ENCODE measurements at regions not wholly inside any gene's neighbourhood (a gene's known extent, or its start where the extent isn't known, plus 50 kb on each side); places are given as distances from the start of the nearest gene placed in this dataset.
"Not testable (repeated sequence)": the region's sequence is repeated elsewhere in the genome, so short reads cannot be mapped to it uniquely, and the experiment has no call there.

GRCh38 chr4:9544851-9545250 is 100.6 kb downstream of the DEFB131A start:
- H3K4me1 ChIP-seq; FAIRE-seq; H3K27me3 ChIP-seq; ATAC-seq; H3K27ac ChIP-seq; DNase-seq; H3K4me3 ChIP-seq; intact Hi-C loops (cut with DNase I); H3K9me3 ChIP-seq; H3K36me3 ChIP-seq: not testable (repeated sequence)
- 67 to 83% methylated on average over 2 of the region's 2 CpGs for WGBS, 2 donors

GRCh38 chr4:9547470-9547869 is 103.3 kb downstream of the DEFB131A start:
- FAIRE-seq; ATAC-seq; intact Hi-C loops (cut with DNase I): not testable (repeated sequence)

GRCh38 chr4:9556076-9556475 is 111.9 kb downstream of the DEFB131A start:
- H3K4me3 ChIP-seq; DNase-seq; FAIRE-seq; ATAC-seq; H3K27ac ChIP-seq; intact Hi-C loops (cut with DNase I); H3K27me3 ChIP-seq; H3K4me1 ChIP-seq; H3K36me3 ChIP-seq; H3K9me3 ChIP-seq: not testable (repeated sequence)
- 51 to 69% methylated on average over 6 of the region's 6 CpGs for WGBS, 2 donors

More at GRCh38 chr4:9547470-9547869, 103.3 kb downstream of the DEFB131A start:
- not testable (repeated sequence) for H3K27ac ChIP-seq, H3K4me1 ChIP-seq, DNase-seq, H3K4me3 ChIP-seq, H3K9me3 ChIP-seq, H3K27me3 ChIP-seq, H3K36me3 ChIP-seq
- 47 to 55% methylated on average over 6 of the region's 6 CpGs for WGBS, 2 donors

- not testable (repeated sequence) for FAIRE-seq
- WGBS, 2 donors = 36 to 48% methylated on average over 3 of the region's 3 CpGs
Observed at GRCh38 chr4:9577869-9578268, 133.7 kb downstream of the DEFB131A start.

GRCh38 chr4:9582880-9583279 is 138.7 kb downstream of the DEFB131A start:
- intact Hi-C loops (cut with DNase I); ATAC-seq; H3K36me3 ChIP-seq; DNase-seq; H3K9me3 ChIP-seq; H3K4me3 ChIP-seq; H3K4me1 ChIP-seq; H3K27me3 ChIP-seq; H3K27ac ChIP-seq; FAIRE-seq: not testable (repeated sequence)
- WGBS, 2 donors = 16 to 30% methylated on average over 5 of the region's 5 CpGs

More at GRCh38 chr4:9577869-9578268, 133.7 kb downstream of the DEFB131A start:
- H3K27me3 ChIP-seq; DNase-seq; H3K4me3 ChIP-seq; ATAC-seq; intact Hi-C loops (cut with DNase I); H3K36me3 ChIP-seq; H3K4me1 ChIP-seq; H3K9me3 ChIP-seq; H3K27ac ChIP-seq: not testable (repeated sequence)

- 72 to 83% methylated on average over 1 of the region's 1 CpG for WGBS, 2 donors
- H3K4me3 ChIP-seq = no peak overlapping the region
- no peak for TF ChIP-seq CTCF (IDR thresholded peaks at IDR 0.05)
- no peak for FAIRE-seq
- H3K4me1 ChIP-seq = no peaks in the 10 kb centered on the region
- no peaks in the 10 kb centered on the region for H3K27me3 ChIP-seq
- intact Hi-C loops (cut with DNase I) = no loop called here
- DNase-seq = no peak
- no peak for ATAC-seq
- H3K9me3 ChIP-seq = no peaks in the 10 kb centered on the region
- no peaks in the 10 kb centered on the region for H3K36me3 ChIP-seq
- no peak overlapping the region for H3K27ac ChIP-seq
Observed at GRCh38 chr4:9592010-9592409, 147.8 kb downstream of the DEFB131A start.

- Histone ChIP-seq H3K27me3 (no peaks in the 10 kb centered on the region), H3K4me3 (no peak overlapping the region), H3K9me3 (no peaks in the 10 kb centered on the region), H3K36me3 (no peaks in the 10 kb centered on the region), H3K4me1 (no peaks in the 10 kb centered on the region), H3K27ac (no peak overlapping the region)
- TF ChIP-seq CTCF (IDR thresholded peaks at IDR 0.05) = no peak
- FAIRE-seq = no peak
- ATAC-seq = no peak
- 60 to 71% methylated on average over 1 of the region's 1 CpG for WGBS, 2 donors
- DNase-seq = no peak
- intact Hi-C loops (cut with DNase I) = no loop called here
Observed at GRCh38 chr4:9594948-9595347, 150.7 kb downstream of the DEFB131A start.

- H3K4me1 ChIP-seq; intact Hi-C loops (cut with DNase I); DNase-seq; ATAC-seq; FAIRE-seq; H3K9me3 ChIP-seq; H3K27me3 ChIP-seq; H3K4me3 ChIP-seq; H3K36me3 ChIP-seq; H3K27ac ChIP-seq: not testable (repeated sequence)
- 27 to 40% methylated on average over 1 of the region's 1 CpG for WGBS, 2 donors
Observed at GRCh38 chr4:9595531-9595930, 151.3 kb downstream of the DEFB131A start.

Measured in pancreas (tissue), 10 donors.